Hepatocyte (in vitro differentiated cells): ENCODE measurements at regions not wholly inside any gene's neighbourhood (a gene's known extent, or its start where the extent isn't known, plus 50 kb on each side); places are given as distances from the start of the nearest gene placed in this dataset.

Source experiments
- EZH2 ChIP-seq: fragments of 200-600 bp; sonication (generic); IDR thresholded peaks from 2 replicates; pipeline ENCODE4 v1.6.1; 2016; ENCODE audit warnings: antibody characterized with exemption, mild to moderate bottlenecking, borderline replicate concordance
- TF ChIP-seq, protein P1 (sequence below): fragments of 200-600 bp; sonication (generic); IDR thresholded peaks from 2 replicates; pipeline ENCODE4 v1.5.1; 2016; ENCODE audit warnings: antibody characterized with exemption, mild to moderate bottlenecking; ENCODE audit not compliant: poor library complexity

DNA sequence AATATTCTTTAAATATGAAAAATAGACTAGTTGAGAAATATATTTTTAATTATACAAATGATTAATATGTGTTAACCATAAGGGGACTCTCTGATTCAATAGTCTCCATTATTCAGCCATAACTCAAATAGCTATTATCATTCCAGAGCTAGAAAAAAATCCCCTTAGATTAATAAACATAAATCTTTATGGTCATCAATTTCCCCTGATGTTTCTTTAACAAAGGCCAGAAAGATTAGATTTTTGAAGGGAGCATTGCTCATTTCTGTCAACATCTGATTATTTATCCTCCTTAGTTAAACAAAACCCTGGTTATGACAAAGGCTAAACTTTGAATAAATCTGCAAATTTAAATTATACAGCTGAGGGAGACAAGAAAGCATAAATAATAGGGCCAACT is 215.7 kb downstream of the PLA2G4A start:
- TF ChIP-seq, protein P1, sequence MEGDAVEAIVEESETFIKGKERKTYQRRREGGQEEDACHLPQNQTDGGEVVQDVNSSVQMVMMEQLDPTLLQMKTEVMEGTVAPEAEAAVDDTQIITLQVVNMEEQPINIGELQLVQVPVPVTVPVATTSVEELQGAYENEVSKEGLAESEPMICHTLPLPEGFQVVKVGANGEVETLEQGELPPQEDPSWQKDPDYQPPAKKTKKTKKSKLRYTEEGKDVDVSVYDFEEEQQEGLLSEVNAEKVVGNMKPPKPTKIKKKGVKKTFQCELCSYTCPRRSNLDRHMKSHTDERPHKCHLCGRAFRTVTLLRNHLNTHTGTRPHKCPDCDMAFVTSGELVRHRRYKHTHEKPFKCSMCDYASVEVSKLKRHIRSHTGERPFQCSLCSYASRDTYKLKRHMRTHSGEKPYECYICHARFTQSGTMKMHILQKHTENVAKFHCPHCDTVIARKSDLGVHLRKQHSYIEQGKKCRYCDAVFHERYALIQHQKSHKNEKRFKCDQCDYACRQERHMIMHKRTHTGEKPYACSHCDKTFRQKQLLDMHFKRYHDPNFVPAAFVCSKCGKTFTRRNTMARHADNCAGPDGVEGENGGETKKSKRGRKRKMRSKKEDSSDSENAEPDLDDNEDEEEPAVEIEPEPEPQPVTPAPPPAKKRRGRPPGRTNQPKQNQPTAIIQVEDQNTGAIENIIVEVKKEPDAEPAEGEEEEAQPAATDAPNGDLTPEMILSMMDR: no peak
- TF ChIP-seq EZH2: no peak
